ENCODE measurements at regions not wholly inside any gene's neighbourhood (a gene's known extent, or its start where the extent isn't known, plus 50 kb on each side); places are given as distances from the start of the nearest gene placed in this dataset.

DNA sequence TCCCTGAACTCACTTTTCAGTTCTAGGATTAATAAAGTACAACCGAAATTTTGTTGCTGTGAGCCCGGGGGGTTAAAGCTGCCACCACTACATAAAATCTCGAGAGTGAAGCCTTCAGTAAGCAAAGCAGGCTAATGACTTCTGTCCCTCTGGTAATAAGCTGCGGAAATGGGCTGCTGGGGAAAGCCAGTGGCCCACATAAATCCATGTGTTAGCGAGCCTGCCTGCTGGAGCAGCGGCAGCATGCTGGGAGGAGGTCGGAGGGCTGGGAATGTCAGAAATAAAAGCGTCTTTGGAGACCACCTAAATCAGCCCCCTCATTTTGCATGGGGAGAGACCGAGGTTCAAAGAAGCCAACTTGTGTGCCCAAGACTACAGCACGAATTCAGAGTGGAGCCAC lies 371.7 kb downstream of the TNS1 start:
- Histone ChIP-seq H3K9me3 (ENCODE audit: low read depth, low read length) (no peaks in the 10 kb centered on the region), H3K27ac (no peak overlapping the region), H3K4me3 (no peak overlapping the region), H3K9ac (ENCODE audit: insufficient read length) (no peak overlapping the region), H3K36me3 (ENCODE audit: insufficient read depth, low read length) (no peaks in the 10 kb centered on the region)
- no peak for TF ChIP-seq FOXP2 (optimal IDR thresholded peaks at IDR 0.05; ENCODE audit: control extremely low read depth, extremely low read length, insufficient read depth)
- TF ChIP-seq POLR2AphosphoS5 (IDR thresholded peaks at IDR 0.05; ENCODE audit: borderline replicate concordance, low read depth, low read length) = no peak
- no peak for TF ChIP-seq EZH2 (IDR thresholded peaks at IDR 0.05)
- DNase-seq (ENCODE audit: low read depth, low spot score) = no peak

DNA sequence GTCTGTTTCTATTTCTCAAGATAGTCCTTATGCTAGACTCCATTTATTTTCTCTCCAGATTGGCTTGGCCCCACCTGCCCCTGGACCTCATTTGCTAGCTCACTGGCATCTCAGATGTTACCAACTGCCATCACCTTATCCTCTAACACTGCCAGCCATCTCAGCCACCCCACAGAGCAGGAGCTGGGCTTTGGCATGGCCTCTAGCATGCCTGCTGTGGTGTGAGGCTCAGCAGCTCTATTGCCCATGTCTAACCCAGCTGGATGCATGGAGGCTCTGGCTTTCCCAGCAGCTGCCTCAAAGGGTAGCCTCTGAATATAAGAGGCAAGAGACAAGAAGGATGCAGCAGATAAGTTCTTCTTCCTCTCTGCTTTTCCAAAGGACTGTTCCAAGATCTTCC lies 373.4 kb downstream of the TNS1 start:
- DNase-seq (ENCODE audit: low read depth, low spot score) = no peak
- H3K4me3 ChIP-seq = no peak overlapping the region
- TF ChIP-seq POLR2AphosphoS5 (IDR thresholded peaks at IDR 0.05; ENCODE audit: borderline replicate concordance, low read depth, low read length) (no peak), FOXP2 (optimal IDR thresholded peaks at IDR 0.05; ENCODE audit: control extremely low read depth, extremely low read length, insufficient read depth) (no peak)

DNA sequence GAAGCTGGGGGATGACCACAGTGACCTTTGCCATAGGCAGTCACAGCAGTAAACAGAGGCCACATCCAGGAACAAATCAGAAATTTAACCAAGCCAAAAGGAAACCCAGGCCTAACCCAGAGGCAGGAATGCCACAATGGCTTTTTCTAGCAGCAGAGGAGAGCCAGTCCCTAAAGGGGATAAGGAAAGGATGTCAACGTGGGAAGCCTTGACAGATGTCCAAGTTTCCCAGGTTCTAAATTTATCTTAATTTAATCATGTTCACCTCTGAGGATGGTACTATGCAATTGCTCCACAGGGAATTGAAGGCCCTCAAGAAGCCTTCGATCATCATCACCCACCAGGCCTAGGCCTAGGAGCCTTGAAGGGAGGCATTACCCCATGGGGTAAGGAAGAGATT lies 374.7 kb downstream of the TNS1 start:
- TF ChIP-seq FOXP2 (optimal IDR thresholded peaks at IDR 0.05; ENCODE audit: control extremely low read depth, extremely low read length, insufficient read depth) = no peak
- TF ChIP-seq POLR2AphosphoS5 (IDR thresholded peaks at IDR 0.05; ENCODE audit: borderline replicate concordance, low read depth, low read length) = no peak
- no peak for TF ChIP-seq EZH2 (IDR thresholded peaks at IDR 0.05)
- Histone ChIP-seq H3K9ac (ENCODE audit: insufficient read length) (no peak overlapping the region), H3K9me3 (ENCODE audit: low read depth, low read length) (no peaks in the 10 kb centered on the region), H3K27ac (no peak overlapping the region), H3K36me3 (ENCODE audit: insufficient read depth, low read length) (no peaks in the 10 kb centered on the region), H3K4me3 (no peak overlapping the region)
- DNase-seq (ENCODE audit: low read depth, low spot score) = no peak

More for the DNA sequence above, 373.4 kb downstream of the TNS1 start:
- no peaks in the 10 kb centered on the region for H3K36me3 ChIP-seq (ENCODE audit: insufficient read depth, low read length)
- H3K27ac ChIP-seq = no peak overlapping the region
- H3K9ac ChIP-seq (ENCODE audit: insufficient read length) = no peak overlapping the region
- H3K9me3 ChIP-seq (ENCODE audit: low read depth, low read length) = no peaks in the 10 kb centered on the region

- H3K36me3 ChIP-seq (ENCODE audit: insufficient read depth, low read length) = no peaks in the 10 kb centered on the region
- no peak overlapping the region for H3K4me3 ChIP-seq
Observed at GRCh38 chr2:217626926-217627325, 375.9 kb downstream of the TNS1 start.

DNA sequence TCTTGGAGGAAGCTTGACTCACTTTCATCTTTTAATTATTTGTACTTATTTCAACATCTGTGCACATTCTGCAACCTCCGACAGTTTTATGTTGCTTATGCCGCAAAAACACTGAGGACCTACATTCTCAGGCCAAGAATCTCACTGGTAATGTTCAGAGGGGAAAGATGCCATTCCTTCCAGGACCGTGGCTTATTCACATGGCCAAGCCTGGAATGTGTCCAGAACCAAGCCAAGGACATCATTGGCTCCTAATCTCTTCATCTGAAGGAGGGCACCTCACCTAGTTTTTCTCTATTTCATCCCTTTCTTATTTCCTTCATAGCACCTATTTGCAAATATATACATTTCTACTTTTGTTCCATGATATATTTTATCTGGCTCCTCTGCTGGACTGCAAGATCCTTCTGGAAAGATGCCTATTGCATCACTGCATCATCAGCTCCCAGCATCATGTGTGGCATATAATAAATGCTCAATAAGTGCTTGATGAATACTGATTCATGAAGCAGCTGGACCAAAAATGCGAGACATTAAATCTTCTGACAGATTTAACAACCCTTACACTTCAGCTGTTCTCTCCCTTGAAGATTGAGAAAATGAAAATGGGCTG lies 377.1 kb downstream of the TNS1 start:
- no peak for DNase-seq (ENCODE audit: low read depth, low spot score)
- TF ChIP-seq FOXP2 (optimal IDR thresholded peaks at IDR 0.05; ENCODE audit: control extremely low read depth, extremely low read length, insufficient read depth) = no peak
- TF ChIP-seq POLR2AphosphoS5 (IDR thresholded peaks at IDR 0.05; ENCODE audit: borderline replicate concordance, low read depth, low read length) = no peak
- no peak for TF ChIP-seq EZH2 (IDR thresholded peaks at IDR 0.05)

More at GRCh38 chr2:217626926-217627325, 375.9 kb downstream of the TNS1 start:
- no peak overlapping the region for H3K9ac ChIP-seq (ENCODE audit: insufficient read length)
- no peak overlapping the region for H3K27ac ChIP-seq
- H3K9me3 ChIP-seq (ENCODE audit: low read depth, low read length) = no peaks in the 10 kb centered on the region
- TF ChIP-seq FOXP2 (optimal IDR thresholded peaks at IDR 0.05; ENCODE audit: control extremely low read depth, extremely low read length, insufficient read depth) = no peak
- DNase-seq (ENCODE audit: low read depth, low spot score) = no peak

GRCh38 chr2:217623281-217623912 lies 379.4 kb downstream of the TNS1 start:
- Histone ChIP-seq H3K9me3 (ENCODE audit: low read depth, low read length) (no peaks in the 10 kb centered on the region), H3K4me3 (no peak overlapping the region), H3K27ac (no peak overlapping the region), H3K36me3 (ENCODE audit: insufficient read depth, low read length) (no peaks in the 10 kb centered on the region), H3K9ac (ENCODE audit: insufficient read length) (no peak overlapping the region)
- TF ChIP-seq FOXP2 (optimal IDR thresholded peaks at IDR 0.05; ENCODE audit: control extremely low read depth, extremely low read length, insufficient read depth) (no peak), EZH2 (IDR thresholded peaks at IDR 0.05) (no peak), POLR2AphosphoS5 (IDR thresholded peaks at IDR 0.05; ENCODE audit: borderline replicate concordance, low read depth, low read length) (no peak)
- DNase-seq (ENCODE audit: low read depth, low spot score) = no peak

More for the DNA sequence above, 377.1 kb downstream of the TNS1 start:
- Histone ChIP-seq H3K4me3 (no peak overlapping the region), H3K36me3 (ENCODE audit: insufficient read depth, low read length) (no peaks in the 10 kb centered on the region), H3K9me3 (ENCODE audit: low read depth, low read length) (no peaks in the 10 kb centered on the region), H3K27ac (no peak overlapping the region), H3K9ac (ENCODE audit: insufficient read length) (no peak overlapping the region)

DNA sequence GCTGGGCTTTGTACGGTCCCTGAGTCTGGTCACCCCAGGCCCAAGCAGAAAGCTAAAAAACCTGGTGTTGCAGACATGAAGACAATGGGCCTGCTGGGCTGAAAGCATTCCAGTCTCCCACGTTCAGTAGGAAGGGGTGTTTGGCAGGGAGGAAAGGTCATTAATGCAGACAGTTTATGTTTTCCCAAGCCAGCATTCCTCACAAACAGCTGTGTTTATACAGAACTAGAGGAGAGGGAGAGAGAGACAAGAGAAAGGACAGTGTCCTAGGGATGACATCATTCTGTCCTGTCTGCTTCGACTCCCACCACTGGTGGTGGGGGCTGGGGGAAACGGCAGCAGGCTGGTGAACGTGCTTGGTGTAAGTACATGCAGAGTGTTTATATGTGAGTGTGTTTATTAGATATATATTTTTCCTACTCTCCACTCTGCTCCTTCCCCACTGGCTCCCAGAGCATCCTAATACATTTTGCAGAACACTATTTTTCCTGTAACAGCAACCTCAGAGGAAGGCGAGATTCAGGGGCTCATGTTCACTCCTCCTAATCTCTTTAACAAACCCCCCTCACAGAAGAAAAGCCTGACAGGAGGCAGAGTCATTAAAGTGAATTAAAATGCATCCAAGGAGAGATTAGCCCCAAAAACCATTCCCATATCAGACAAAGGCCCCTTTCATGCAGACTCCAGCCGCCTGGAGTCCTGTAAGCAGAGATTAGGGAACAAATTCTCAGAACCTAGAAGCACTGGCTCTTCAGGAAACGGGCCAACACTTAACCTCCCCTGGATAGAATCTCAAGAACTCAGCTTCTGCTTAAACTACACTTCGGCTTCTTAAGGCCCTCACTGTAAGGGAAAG lies 380.4 kb downstream of the TNS1 start:
- Histone ChIP-seq H3K36me3 (ENCODE audit: insufficient read depth, low read length) (no peaks in the 10 kb centered on the region), H3K9ac (ENCODE audit: insufficient read length) (no peak overlapping the region), H3K4me3 (no peak overlapping the region), H3K27ac (no peak overlapping the region), H3K9me3 (ENCODE audit: low read depth, low read length) (no peaks in the 10 kb centered on the region)
- TF ChIP-seq POLR2AphosphoS5 (IDR thresholded peaks at IDR 0.05; ENCODE audit: borderline replicate concordance, low read depth, low read length) (no peak), EZH2 (IDR thresholded peaks at IDR 0.05) (no peak), FOXP2 (optimal IDR thresholded peaks at IDR 0.05; ENCODE audit: control extremely low read depth, extremely low read length, insufficient read depth) (no peak)
- DNase-seq (ENCODE audit: low read depth, low spot score) = no peak

DNA sequence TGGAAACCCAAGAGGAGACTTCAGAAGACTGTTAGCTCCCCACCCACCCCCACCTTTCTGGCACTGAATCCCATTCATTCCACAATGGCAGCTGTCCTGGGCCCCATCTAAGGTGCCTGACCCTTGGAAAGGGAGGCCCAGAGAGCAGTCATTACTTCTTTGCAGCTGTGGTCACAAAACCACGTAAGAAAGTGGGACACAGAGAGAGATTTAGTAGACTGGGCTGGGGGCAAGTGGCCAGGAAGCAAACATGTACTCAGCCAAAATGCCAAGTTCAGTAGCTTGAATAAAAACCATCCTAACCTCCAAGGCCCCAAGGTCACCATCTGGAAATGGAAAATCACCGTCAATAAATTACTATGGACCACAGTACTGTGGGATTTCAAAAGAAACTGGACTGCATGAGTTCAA lies 381.4 kb downstream of the TNS1 start:
- Histone ChIP-seq H3K4me3 (no peak overlapping the region), H3K27ac (no peak overlapping the region), H3K36me3 (ENCODE audit: insufficient read depth, low read length) (no peaks in the 10 kb centered on the region), H3K9ac (ENCODE audit: insufficient read length) (no peak overlapping the region), H3K9me3 (ENCODE audit: low read depth, low read length) (no peaks in the 10 kb centered on the region)
- DNase-seq (ENCODE audit: low read depth, low spot score) = no peak
- TF ChIP-seq FOXP2 (optimal IDR thresholded peaks at IDR 0.05; ENCODE audit: control extremely low read depth, extremely low read length, insufficient read depth) (no peak), POLR2AphosphoS5 (IDR thresholded peaks at IDR 0.05; ENCODE audit: borderline replicate concordance, low read depth, low read length) (no peak), EZH2 (IDR thresholded peaks at IDR 0.05) (no peak)

Data from SK-N-MC (cell line).